Skeletal muscle tissue (tissue), 3 donors: ENCODE measurements at regions not wholly inside any gene's neighbourhood (a gene's known extent, or its start where the extent isn't known, plus 50 kb on each side); places are given as distances from the start of the nearest gene placed in this dataset.
"Not testable (repeated sequence)": the region's sequence is repeated elsewhere in the genome, so short reads cannot be mapped to it uniquely, and the experiment has no call there.

Source experiments
- H3K27ac ChIP-seq: one replicate; pipeline ENCODE4 v1.7.0; 2013; ENCODE audit warnings: mild to moderate bottlenecking, low read depth, low read length, inconsistent platforms
- H3K27me3 ChIP-seq, 3 donors: one replicate each; pipeline ENCODE4 v1.7.0; 2013; ENCODE audit warnings: low read length in 3 of 3; ENCODE audit not compliant: control insufficient read depth in 3 of 3, insufficient read depth in 3 of 3
- H3K36me3 ChIP-seq, 3 donors: one replicate each; pipeline ENCODE4 v1.7.0; 2013; ENCODE audit warnings: low read length in 3 of 3; ENCODE audit not compliant: control insufficient read depth in 3 of 3, insufficient read depth in 3 of 3
- H3K4me1 ChIP-seq, 3 donors: one replicate each; pipeline ENCODE4 v1.7.0; 2013; ENCODE audit warnings: low read length in 3 of 3, mild to moderate bottlenecking in 3 of 3; ENCODE audit not compliant: control insufficient read depth in 3 of 3, insufficient read depth in 3 of 3
- H3K4me3 ChIP-seq, 3 donors: one replicate each; pipeline ENCODE4 v1.7.0; 2013; ENCODE audit warnings: low read length in 3 of 3
- H3K9ac ChIP-seq, 3 donors: one replicate each; pipeline ENCODE4 v1.7.0; 2013; ENCODE audit warnings: low read length in 3 of 3, mild to moderate bottlenecking in 3 of 3, moderate library complexity in 2 of 3, low read depth in 1 of 3
- H3K9me3 ChIP-seq, 3 donors: one replicate each; pipeline ENCODE4 v1.7.0; 2013; ENCODE audit warnings: low read length in 3 of 3; ENCODE audit not compliant: control insufficient read depth in 3 of 3
- donor health status: Osteomylitis.

DNA sequence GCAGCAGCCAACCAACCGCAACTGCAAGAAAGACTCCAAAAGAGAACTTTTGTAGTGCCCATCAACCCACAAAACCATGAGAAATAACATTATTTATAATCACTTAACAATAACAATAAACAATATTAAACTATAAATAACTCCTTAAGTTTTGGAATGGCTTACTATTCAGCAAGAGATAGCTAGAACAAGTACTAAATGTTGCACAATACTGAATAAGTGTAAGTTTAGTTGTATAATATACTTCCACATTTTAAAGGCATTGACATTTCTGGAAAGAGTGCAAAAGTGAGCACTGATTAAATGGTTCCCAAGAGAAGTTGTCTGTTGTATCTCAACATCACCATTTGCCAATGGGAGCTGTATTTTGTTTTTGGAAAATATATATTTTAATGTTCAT is 4176.8 kb upstream of the OR11H1 start:
- not testable (repeated sequence) for H3K27ac ChIP-seq, H3K4me1 ChIP-seq, H3K36me3 ChIP-seq, H3K27me3 ChIP-seq, H3K4me3 ChIP-seq, H3K9me3 ChIP-seq, H3K9ac ChIP-seq

DNA sequence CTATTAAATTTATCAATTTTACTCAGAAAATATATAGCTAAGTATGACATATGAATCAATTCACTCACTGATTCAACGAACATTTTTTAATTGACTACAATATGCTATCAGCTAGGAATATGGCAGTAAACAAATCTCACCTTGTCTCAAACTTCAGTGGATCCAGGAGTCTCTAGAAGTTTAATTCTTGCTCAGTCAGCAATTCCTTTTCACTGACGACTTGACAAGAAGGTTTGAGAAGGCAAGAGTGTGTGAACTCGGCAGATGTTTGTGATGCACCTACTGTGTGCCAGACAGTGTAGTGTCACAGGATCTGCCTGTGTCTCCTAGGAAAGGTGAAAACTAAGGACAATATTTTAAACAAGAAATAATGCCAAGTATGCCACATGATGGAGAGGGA is 4175.7 kb upstream of the OR11H1 start:
- H3K9me3 ChIP-seq: not testable (repeated sequence)

DNA sequence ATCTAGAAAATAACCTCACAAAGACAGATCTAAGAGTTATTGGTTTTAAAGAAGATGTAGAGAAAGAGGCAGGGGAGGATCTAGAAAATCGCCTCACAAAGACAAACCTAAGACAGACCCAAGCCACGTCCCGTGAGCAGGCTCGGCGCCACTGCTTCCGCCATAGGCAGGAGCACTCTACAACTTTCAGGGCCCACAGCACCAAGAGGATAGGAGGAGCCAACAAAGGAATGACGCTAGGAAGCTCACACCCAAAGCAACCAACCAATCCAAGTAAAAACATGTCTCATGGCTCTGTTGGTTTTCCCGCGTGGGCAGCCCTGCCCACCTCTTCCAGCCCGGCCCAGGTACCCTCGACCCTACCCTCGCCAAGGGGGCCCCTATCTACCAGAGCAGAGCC is 4167.4 kb upstream of the OR11H1 start:
- no peak overlapping the region for H3K9ac ChIP-seq
- H3K9me3 ChIP-seq: peaks cover 0 to 2% (median under 1%) of the 10 kb centered on the region in 3 donors
- H3K27me3 ChIP-seq: no peaks in the 10 kb centered on the region
- no peak overlapping the region for H3K4me3 ChIP-seq
- no peaks in the 10 kb centered on the region for H3K4me1 ChIP-seq
- H3K36me3 ChIP-seq: no peaks in the 10 kb centered on the region
- H3K27ac ChIP-seq: no peak overlapping the region

More for the DNA sequence above, 4175.7 kb upstream of the OR11H1 start:
- H3K4me1 ChIP-seq, H3K27ac ChIP-seq, H3K9ac ChIP-seq, H3K4me3 ChIP-seq, H3K27me3 ChIP-seq, H3K36me3 ChIP-seq: not testable (repeated sequence)

DNA sequence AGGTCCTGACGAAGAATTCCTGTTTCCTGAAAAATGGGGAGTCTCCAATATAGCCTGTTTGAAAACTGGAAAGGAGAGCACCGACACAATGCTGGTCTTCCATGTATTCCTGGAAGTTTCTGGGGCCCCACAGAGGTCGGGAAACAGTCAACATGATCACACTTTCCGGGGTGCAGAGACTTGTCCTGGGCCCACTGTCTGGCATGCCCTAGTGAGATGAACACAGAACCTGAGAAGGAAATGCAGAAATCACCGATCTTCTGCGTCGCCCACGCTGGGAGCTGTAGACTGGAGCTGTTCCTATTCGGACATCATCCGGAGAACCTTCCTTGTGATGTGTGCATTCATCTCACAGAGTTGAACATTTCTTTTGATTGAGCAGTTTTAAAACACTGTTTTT is 4166.5 kb upstream of the OR11H1 start:
- not testable (repeated sequence) for H3K4me1 ChIP-seq, H3K4me3 ChIP-seq, H3K9ac ChIP-seq, H3K9me3 ChIP-seq, H3K27ac ChIP-seq, H3K36me3 ChIP-seq, H3K27me3 ChIP-seq

DNA sequence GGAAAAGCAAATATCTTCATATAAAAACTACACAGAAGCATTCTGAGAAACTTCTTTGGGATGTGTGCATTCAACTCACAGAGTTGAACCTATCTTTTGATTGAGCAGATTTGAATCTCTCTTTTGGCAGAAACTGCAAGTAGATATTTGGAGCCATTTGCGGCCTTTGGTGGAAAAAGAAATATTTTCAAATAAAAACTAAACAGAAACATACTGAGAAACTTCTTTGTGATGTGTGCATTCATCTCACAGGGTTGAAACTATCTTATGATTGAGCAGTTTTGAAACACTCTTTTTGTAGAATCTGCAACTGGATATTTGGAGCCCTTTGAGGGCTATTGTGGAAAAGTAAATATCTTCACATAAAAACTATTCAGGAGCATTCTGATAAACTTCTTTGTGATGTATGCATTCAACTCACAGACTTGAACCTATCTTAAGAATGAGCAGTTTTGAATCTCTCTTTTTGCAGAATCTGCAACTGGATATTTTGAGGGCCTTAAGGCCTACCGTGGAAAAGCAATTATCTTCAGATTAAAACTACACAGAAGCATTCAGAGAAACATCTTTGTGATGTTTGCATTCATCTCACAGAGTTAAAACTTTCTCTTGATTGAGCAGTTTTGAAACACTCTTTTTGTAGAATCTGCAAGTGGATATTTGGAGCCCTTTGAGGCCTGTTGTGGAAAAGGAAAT is 4158.2 kb upstream of the OR11H1 start:
- not testable (repeated sequence) for H3K9ac ChIP-seq, H3K27me3 ChIP-seq, H3K9me3 ChIP-seq

DNA sequence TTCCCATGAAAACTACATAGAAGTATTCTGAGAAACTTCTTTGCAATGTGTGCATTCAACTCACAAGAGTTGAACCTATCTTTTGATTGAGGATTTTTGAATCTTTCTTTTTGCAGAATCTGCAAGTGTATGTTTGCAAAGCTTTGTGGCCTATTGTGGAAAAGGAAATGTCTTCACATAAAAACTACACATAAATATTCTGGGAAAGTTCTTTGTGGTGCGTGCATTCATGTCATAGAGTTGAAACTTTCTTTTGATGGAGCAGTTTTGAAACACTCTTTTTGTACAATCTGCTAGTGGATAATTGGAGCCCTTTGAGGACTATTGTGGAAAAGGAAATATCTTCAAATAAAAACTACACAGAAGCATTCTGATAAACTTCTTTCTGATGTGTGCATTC is 4157.7 kb upstream of the OR11H1 start:
- not testable (repeated sequence) for H3K9me3 ChIP-seq, H3K9ac ChIP-seq, H3K27me3 ChIP-seq

More for the DNA sequence above, 4158.2 kb upstream of the OR11H1 start:
- not testable (repeated sequence) for H3K27ac ChIP-seq, H3K36me3 ChIP-seq, H3K4me3 ChIP-seq, H3K4me1 ChIP-seq

More for the DNA sequence above, 4157.7 kb upstream of the OR11H1 start:
- not testable (repeated sequence) for H3K4me3 ChIP-seq, H3K4me1 ChIP-seq, H3K27ac ChIP-seq, H3K36me3 ChIP-seq
